HG02852 (cell line): ENCODE measurements at regions not wholly inside any gene's neighbourhood (a gene's known extent, or its start where the extent isn't known, plus 50 kb on each side); places are given as distances from the start of the nearest gene placed in this dataset.
"Not testable (repeated sequence)": the region's sequence is repeated elsewhere in the genome, so short reads cannot be mapped to it uniquely, and the experiment has no call there.

Experiments
- ATAC-seq: cut with Tn5 transposase; IDR thresholded peaks from one replicate; pipeline ENCODE4 v1.9.1; 2021; ENCODE audit warnings: mild to moderate bottlenecking, moderate library complexity; ENCODE audit not compliant: unreplicated experiment

DNA sequence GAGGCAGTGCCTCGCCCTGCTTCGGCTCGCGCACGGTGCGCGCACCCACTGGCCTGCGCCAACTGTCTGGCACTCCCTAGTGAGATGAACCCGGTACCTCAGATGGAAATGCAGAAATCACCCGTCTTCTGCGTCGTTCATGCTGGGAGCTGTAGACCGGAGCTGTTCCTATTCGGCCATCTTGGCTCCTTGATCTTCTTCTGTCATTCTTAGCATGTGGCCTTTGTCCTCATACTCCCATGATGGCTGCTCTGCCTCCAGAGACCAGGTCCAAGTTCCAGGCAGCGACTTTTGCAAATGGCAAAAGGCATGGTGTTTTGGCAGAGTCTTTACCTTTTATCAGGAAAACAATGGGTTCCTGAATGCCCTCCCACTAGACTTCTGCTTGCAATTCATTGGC is 102.6 kb upstream of the SKOR2 start:
- ATAC-seq: not testable (repeated sequence)

DNA sequence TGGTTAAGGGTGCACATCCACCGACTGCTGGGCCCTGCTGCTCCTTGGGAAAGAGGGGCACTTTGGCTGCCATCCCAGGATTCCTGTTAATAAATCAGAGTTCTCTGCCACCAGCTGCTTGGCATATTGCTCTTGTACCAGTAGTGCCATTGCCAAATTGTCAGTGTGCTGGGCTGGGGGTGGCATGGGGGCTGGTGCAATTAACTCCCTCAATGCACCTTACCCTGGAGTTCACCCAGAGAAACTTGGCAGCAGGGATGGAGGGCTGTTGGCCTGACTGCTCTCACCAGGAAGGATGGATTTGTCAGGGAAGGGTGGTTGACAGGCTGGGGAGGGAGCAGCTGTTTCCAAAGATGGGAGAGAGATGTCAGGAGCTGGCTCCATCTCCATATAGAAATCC is 94.6 kb upstream of the SKOR2 start:
- ATAC-seq: no peak

DNA sequence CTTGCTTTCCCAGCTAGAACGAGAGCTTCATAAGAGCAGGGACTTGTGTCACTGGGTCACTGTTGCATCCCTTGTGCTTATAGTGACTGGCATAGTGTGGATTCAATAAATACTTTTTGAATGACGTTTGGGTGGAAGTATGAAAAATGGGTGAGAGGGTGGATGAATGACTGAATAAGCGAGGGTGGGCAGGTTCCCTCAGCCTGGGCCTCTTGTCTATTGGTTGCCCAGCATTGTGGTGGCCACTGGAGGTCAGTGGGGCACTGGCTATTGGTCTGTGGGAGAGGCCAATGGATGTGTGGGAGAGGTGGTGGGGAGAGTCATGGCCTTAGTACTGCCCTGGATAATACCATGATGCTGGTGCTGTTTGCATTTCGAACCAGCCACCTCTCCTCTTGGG is 93.8 kb upstream of the SKOR2 start:
- ATAC-seq: no peak

DNA sequence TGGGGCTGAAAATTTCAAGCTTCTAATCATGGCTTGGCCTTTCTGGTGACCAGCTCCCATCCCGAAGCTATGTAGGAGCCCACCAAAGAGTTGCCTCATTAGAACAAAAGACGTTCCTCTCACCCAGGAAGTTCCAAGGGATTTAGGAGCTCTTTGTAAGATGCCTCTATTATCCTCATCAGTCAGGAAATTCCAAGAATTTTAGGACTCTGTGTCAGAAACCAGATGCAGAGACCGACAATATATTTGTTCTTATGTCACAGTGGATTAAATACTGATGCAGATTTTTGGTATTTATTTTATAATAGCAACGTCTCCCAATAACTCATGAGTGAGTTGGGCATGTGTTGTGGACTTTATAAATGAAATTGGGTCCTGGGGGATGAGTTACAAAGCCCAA is 91.8 kb upstream of the SKOR2 start:
- ATAC-seq: no peak

DNA sequence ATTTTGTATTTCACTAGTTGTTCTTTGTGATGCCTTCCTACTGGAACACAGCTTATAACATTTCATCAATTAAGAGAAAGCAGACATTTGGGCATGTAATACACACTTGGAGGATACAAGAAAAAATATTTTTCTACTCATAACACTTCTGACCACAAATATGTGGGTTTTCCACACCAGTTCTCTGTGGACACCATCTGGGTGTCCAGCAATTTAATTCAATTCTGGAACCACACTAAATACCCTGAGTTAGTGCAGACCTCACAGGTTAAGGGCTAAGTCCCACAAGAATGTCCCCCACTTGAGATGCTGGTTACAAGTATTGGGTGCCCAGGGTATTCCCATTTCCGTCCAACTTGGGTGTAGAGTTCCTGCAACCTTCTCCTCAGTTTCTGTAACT is 91.1 kb upstream of the SKOR2 start:
- ATAC-seq: no peak

DNA sequence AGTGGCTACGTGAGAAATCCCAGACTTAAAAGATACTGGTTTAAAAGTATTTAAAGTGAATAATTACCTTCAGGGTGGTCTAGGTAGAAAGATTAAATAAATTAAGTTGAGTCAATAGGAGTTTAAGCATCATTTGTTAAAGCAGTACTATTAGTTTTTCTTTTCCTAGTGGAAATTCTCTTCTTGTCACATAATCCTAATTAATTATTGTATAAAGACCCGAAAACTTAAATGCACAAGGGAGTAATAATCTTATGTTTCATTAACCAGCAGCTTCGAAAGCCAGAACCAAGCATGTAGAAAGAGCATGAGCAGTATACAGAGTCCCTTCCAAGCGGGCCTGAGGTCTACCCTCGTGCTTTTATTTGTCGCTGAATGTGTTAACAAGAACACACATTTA is 90.2 kb upstream of the SKOR2 start:
- ATAC-seq: no peak

DNA sequence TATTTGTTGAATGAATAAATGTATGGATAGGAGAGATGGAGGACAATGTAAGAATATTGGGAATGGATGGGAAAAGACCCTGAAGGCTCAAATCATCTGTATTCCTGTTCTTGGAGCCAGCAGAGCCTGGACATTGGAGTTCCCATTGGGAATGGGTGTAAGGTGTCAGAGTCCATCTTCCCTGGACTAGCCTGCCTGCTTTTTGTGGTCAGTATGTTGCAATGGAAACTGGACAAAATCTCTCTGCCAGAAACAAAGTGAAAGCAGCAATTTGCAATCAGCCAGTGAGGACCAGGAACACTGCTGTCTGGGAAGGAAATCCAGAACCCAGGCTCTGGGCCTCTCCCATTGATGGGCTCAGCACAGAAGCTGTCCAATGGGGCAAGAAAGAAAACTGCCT is 83.5 kb upstream of the SKOR2 start:
- no peak for ATAC-seq

DNA sequence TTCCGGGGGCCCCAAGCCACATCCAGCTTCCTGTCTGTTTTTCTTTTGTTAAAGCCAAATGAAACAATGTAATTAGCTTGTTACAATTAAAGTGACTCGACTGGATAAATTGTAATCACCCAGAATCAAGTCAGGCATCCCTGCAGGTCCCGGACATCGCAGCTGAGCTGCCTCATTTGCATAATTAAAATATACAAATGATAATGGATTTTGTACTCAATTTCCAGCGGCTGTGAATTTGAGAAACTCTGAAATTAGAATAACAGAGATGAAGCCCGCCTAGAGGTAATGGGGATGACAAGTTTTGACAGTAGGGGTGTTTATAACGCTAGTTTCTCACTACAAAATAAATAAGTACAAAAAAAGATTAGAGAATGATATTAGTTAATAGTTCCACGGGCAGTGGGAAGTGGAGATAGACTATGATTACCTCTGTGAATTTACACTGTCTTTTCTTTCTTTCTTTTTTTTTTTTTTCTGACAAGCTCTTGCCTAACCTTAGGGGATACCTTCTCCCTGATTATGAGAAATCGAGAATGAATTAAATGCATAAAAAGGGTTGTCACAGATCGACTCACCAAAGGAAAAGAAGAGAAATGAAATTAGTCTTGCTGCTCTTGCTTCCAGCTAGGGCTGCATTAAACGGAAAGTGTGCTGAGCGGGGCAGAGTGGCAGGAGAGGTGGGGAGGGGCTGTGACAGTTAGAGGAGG is 82.6 kb upstream of the SKOR2 start:
- ATAC-seq: no peak

DNA sequence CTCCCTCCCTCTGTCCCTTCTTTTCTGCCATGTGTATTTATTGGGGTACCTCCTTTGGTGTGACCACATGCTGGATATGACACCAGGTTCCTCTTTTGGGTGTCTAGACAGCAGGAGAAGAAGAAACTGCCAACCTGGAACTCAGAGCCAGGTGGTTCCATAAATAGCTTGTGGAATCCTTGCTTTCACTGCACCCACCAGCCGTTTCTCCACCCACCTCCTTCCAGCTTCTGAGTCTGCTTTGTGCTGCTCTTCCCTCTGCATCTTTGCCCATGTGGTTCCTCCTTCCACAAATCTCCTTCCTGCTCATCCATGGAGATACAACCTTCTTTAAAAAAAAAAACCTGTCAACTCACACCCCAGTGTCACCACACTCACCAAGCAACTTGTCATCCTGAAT is 80.2 kb upstream of the SKOR2 start:
- ATAC-seq: no peak

DNA sequence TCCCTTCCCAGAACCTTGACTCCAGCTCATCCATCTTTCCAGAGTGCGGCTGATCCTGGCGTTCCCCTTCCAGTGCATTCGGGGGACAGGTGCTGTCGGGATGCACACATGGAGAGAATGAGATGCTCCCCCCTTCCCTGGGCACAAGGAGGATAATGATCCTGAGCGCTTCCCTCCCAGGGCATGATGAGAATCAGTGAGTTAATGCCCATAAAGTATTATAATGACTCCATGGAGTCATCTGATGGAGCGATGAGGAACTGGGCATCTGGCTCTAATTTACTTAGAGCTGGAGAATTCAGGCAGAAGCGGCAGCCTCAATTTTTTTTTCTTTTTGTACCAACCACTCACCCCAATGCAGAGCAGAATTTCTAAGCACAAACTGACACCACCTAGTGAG is 79.6 kb upstream of the SKOR2 start:
- ATAC-seq: no peak

DNA sequence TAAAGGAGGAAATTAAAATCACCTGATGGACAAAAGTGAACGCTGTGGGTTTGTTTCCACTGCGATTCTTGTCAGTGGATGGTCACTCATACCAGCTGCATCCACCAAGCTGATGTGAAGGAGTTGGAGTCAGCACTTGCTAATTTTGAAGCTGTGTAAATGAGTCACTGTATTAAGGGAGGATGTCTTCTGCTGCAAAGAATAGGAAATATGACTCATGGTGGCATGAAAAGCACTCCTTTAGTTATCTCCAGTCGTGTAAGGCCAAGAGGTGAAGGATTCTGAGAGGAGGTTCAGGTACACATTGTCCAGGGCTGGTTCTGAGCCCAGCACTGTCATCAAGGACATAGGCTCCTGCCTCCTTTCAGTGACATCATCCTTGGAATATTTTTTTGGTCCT is 71.7 kb upstream of the SKOR2 start:
- no peak for ATAC-seq

DNA sequence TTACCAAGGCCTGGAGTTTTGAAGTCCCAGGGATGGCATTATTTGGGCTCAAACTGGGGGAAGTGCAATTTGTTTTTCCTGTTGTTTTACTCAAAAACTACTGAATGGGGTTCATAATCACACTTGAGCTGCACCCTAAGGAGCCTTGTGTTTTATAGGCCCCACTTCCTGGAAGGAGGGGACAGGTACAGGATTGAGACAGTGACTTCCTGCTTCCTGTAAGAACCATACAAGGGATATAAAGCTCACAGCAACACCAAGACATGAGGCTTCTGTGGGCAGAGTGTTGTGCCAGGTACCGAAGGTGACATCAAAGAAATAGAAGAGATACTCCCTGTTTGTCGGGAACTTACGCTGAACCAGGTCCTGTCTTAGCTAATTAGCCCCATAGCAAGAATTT is 70.4 kb upstream of the SKOR2 start:
- ATAC-seq: no peak

DNA sequence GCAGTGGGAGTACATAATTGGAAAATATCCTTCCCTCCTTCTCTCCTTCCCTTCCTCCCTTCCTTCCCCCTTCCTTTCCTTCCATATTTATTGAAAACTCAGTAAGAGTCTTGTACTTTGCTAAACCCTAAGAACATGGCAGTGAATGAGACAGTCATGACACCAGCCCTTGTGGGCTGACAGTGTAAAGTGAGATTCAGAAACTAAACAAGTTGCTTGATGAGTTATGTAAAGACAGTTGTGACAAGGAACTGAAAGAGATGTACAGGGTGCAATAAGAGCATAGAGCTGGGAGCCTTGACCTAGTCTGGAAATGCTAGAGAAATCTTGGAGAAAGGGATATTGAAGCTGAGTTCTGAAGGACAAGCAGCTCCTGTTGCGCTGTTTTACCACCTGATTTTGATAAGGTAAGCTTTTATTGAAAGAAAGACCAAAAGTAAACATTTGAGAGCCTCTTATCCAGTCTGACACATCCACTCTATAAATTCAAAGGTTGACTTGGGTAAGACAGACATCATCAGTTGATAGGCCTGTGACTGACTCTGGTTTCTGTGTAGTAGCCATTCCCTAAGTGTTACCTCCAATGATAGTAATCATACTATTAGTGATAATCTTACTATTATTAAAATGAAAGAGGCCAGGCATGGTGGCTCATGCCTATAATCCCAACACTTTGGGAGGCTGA is 66.5 kb upstream of the SKOR2 start:
- no peak for ATAC-seq

DNA sequence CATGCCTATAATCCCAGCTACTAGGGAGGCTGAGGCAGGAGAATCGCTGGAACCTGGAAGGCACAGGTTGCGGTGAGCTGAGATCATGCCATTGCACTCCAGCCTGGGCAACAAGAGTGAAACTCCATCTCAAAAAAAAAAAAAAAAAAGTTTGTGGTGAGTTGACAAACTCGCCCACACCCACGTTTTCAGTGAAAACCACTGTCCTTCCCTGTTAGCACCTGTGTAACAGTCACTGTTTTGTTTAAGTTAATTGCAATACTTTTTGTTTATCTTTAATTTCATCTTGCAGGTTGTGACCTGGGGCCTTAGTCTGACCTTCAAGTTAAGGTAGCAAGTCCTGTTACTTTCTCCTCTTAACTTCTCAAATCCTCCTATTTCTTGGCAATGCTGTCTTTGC is 65.5 kb upstream of the SKOR2 start:
- ATAC-seq: no peak

DNA sequence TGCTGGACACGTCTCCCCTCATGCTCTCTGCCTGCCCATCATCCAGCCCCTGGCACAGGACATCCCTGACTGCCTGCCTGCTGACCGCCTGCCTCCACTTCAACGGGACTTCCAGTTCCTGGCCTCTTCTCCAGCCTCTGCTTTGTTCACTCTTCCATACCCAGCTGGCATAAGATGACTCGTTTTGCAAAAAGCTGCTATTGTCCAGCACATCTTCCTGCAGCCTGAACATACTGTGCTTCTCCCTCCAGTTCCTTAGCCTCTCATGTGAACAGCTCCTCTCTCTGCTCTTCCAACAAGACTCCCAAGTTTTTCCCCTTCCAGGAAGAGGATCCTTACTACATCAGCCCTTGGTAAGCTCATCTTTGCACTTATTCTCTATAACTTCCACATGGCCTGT is 62.4 kb upstream of the SKOR2 start:
- no peak for ATAC-seq

DNA sequence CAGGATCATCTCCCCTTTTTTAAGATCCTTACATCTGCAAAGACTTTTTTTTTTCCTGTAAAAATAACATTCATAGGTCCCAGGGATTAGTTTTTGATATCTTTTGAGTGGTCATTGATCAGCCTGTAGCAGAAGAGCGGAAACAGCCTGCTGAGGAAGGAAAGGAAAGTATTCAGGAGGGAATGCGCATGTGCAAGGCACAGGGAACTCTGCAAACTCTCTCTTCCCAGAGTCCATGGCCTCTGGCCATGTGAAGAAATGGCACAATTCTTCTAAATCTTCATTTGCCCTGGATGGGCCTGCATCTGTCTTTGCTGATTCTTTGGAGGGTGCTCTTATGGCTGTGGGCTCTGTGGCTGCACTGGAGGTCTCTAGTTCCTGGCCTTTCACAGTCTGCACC is 60.1 kb upstream of the SKOR2 start:
- no peak for ATAC-seq
